A673 (cell line): ENCODE measurements at regions not wholly inside any gene's neighbourhood (a gene's known extent, or its start where the extent isn't known, plus 50 kb on each side); places are given as distances from the start of the nearest gene placed in this dataset. TPM values are rescaled to one million over a fixed set of nuclear protein-coding genes. Genes with fewer than 3 reads are reported as not detected.

Source experiments
- BruUV-seq: library from RNA; stranded (reverse); fragments of 400-500 nt; replicated peaks from 2 replicates; lab custom pipeline; 2021; lab: Mats Ljungman, UMichigan
- CTCF ChIA-PET: fragments of 300-600 bp; sonication (Branson Sonifier 250); formaldehyde crosslinking; loops from one replicate; lab custom pipeline; 2022; ENCODE audit warnings: antibody characterized with exemption; lab: Charles Lee
- POLR2A ChIA-PET: fragments of 300-600 bp; sonication (Branson Sonifier 250); formaldehyde crosslinking; loops from one replicate; lab custom pipeline; 2022; ENCODE audit warnings: antibody characterized with exemption; ENCODE audit not compliant: low non-redundant PET; lab: Charles Lee
- DNase-seq: peaks from one replicate; pipeline ENCODE4 v3.0.0-alpha.2; 2015; ENCODE audit warnings: low spot score
- H3K27ac ChIP-seq: fragments of 200-600 bp; sonication (generic); 2 replicates; pipeline ENCODE4 v1.5.1; 2016; ENCODE audit warnings: mixed run types, low read depth, mild to moderate bottlenecking, mixed read lengths, antibody characterized with exemption, low read length; ENCODE audit not compliant: poor library complexity, severe bottlenecking
- H3K27me3 ChIP-seq: fragments of 200-600 bp; sonication (generic); replicated peaks from 2 replicates; pipeline ENCODE4 v1.6.1; 2017; ENCODE audit warnings: mixed run types, low read depth, mild to moderate bottlenecking, mixed read lengths, antibody characterized with exemption, low read length; ENCODE audit not compliant: insufficient read depth, poor library complexity
- H3K36me3 ChIP-seq: fragments of 200-600 bp; sonication (generic); 2 replicates; pipeline ENCODE4 v1.6.1; 2016; ENCODE audit warnings: mixed run types, mild to moderate bottlenecking, mixed read lengths, antibody characterized with exemption, low read length; ENCODE audit not compliant: insufficient read depth, poor library complexity, severe bottlenecking
- H3K4me1 ChIP-seq: fragments of 200-600 bp; sonication (generic); 2 replicates; pipeline ENCODE4 v1.6.1; 2017; ENCODE audit warnings: mixed run types, mild to moderate bottlenecking, mixed read lengths, antibody characterized with exemption, low read length; ENCODE audit not compliant: insufficient read depth, poor library complexity, severe bottlenecking
- H3K4me3 ChIP-seq: fragments of 200-600 bp; sonication (generic); 2 replicates; pipeline ENCODE4 v1.5.1; 2016; ENCODE audit warnings: low read depth, mixed run types, mild to moderate bottlenecking, mixed read lengths, low read length; ENCODE audit not compliant: poor library complexity, severe bottlenecking
- H3K9me3 ChIP-seq: fragments of 200-600 bp; sonication (generic); 2 replicates; pipeline ENCODE4 v1.6.1; 2016; ENCODE audit warnings: mixed run types, low read depth, mild to moderate bottlenecking, mixed read lengths, antibody characterized with exemption, low read length; ENCODE audit not compliant: poor library complexity, severe bottlenecking
- EZH2 ChIP-seq: fragments of 200-600 bp; sonication (generic); IDR thresholded peaks from 2 replicates; pipeline ENCODE4 v1.6.1; 2017; ENCODE audit warnings: borderline replicate concordance, low read depth, mild to moderate bottlenecking, mixed read lengths, antibody characterized with exemption, low read length; ENCODE audit not compliant: poor library complexity, severe bottlenecking
- intact Hi-C: fragments of 100-400 bp; cut with micrococcal nuclease; formaldehyde crosslinking; loops from one replicate; pipeline ENCODE4 v1.10.0; 2022; ENCODE audit not compliant: unreplicated experiment
- microRNA-seq: library from miRNA; unstranded; fragments of <30 nt; microRNA quantifications from one replicate; pipeline ENCODE4 v1.2.0, GENCODE V29; 2021
- TF ChIP-seq, protein P1 (sequence below): fragments of 300-800, 200-600 bp; sonication (generic); conservative IDR thresholded peaks from 2 replicates; pipeline ENCODE4 v1.5.1; 2017; ENCODE audit warnings: low read depth, mild to moderate bottlenecking, antibody characterized with exemption, low read length, moderate library complexity, mixed read lengths

DNA sequence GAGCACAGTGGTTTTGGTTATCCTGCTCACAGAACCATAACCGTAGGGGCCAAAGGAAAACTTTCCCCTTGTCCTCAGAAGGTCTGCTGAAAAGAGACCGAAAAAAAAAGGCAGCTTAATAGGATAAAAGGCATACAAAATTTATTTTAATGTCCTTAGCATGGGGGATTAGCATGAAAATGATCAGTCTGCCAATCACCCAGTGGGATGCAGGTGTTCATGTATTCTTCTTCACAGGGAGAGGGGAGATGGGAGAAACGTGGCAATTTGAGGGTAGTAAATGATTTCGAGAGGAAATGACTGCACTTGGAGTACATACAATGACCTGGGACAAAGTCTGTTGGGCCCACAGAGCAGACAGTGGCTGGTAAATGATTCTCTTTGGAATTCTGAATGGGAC lies 194.0 kb downstream of the AJAP1 start:
- TF ChIP-seq, protein P1, sequence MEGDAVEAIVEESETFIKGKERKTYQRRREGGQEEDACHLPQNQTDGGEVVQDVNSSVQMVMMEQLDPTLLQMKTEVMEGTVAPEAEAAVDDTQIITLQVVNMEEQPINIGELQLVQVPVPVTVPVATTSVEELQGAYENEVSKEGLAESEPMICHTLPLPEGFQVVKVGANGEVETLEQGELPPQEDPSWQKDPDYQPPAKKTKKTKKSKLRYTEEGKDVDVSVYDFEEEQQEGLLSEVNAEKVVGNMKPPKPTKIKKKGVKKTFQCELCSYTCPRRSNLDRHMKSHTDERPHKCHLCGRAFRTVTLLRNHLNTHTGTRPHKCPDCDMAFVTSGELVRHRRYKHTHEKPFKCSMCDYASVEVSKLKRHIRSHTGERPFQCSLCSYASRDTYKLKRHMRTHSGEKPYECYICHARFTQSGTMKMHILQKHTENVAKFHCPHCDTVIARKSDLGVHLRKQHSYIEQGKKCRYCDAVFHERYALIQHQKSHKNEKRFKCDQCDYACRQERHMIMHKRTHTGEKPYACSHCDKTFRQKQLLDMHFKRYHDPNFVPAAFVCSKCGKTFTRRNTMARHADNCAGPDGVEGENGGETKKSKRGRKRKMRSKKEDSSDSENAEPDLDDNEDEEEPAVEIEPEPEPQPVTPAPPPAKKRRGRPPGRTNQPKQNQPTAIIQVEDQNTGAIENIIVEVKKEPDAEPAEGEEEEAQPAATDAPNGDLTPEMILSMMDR = no peak
- no peak for TF ChIP-seq EZH2
- Histone ChIP-seq H3K4me3 (no peak overlapping the region), H3K4me1 (no peaks in the 10 kb centered on the region), H3K27me3 (no peaks in the 10 kb centered on the region), H3K36me3 (no peaks in the 10 kb centered on the region), H3K27ac (no peak overlapping the region), H3K9me3 (peaks cover 5% of the 10 kb centered on the region)
- ChIA-PET CTCF (no interaction called here), POLR2A (no interaction called here)
- no peak for DNase-seq
- intact Hi-C loops = no loop called here
- no TSS peak for BruUV-seq

GRCh38 chr1:4847711-4848110 lies 193.3 kb downstream of the AJAP1 start:
- intact Hi-C loops = no loop called here
- peaks cover 5% of the 10 kb centered on the region for H3K9me3 ChIP-seq
- no peak for TF ChIP-seq EZH2
- TF ChIP-seq, protein P1 = no peak
- CTCF ChIA-PET = no interaction called here
- H3K4me1 ChIP-seq = no peaks in the 10 kb centered on the region
- H3K36me3 ChIP-seq = no peaks in the 10 kb centered on the region
- no peaks in the 10 kb centered on the region for H3K27me3 ChIP-seq
- H3K4me3 ChIP-seq = no peak overlapping the region
- POLR2A ChIA-PET = no interaction called here
- no TSS peak for BruUV-seq
- DNase-seq = no peak
- no peak overlapping the region for H3K27ac ChIP-seq

Small RNA genes in the stretch of these regions (microRNA-seq; reads per million reads assigned to microRNA genes)
- not detected for gene MIR4417
